ENCODE measurements at regions not wholly inside any gene's neighbourhood (a gene's known extent, or its start where the extent isn't known, plus 50 kb on each side); places are given as distances from the start of the nearest gene placed in this dataset.

- TF ChIP-seq, protein P1, sequence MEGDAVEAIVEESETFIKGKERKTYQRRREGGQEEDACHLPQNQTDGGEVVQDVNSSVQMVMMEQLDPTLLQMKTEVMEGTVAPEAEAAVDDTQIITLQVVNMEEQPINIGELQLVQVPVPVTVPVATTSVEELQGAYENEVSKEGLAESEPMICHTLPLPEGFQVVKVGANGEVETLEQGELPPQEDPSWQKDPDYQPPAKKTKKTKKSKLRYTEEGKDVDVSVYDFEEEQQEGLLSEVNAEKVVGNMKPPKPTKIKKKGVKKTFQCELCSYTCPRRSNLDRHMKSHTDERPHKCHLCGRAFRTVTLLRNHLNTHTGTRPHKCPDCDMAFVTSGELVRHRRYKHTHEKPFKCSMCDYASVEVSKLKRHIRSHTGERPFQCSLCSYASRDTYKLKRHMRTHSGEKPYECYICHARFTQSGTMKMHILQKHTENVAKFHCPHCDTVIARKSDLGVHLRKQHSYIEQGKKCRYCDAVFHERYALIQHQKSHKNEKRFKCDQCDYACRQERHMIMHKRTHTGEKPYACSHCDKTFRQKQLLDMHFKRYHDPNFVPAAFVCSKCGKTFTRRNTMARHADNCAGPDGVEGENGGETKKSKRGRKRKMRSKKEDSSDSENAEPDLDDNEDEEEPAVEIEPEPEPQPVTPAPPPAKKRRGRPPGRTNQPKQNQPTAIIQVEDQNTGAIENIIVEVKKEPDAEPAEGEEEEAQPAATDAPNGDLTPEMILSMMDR (IDR thresholded peaks at IDR 0.05) = no peak
- no peak for TF ChIP-seq ZFX (IDR thresholded peaks at IDR 0.05; ENCODE audit: borderline replicate concordance)
Measured at GRCh38 chr4:160403081-160403480, 1300.2 kb downstream of the RAPGEF2 start.

Measured in 22Rv1 (cell line).